Trophoblast cell (in vitro differentiated cells and primary cell): ENCODE measurements at regions not wholly inside any gene's neighbourhood (a gene's known extent, or its start where the extent isn't known, plus 50 kb on each side); places are given as distances from the start of the nearest gene placed in this dataset.

Experiments
- DNase-seq, 2 donors: peaks; one replicate each; pipeline ENCODE4 v3.0.0-alpha.2; 2016
- H2AFZ ChIP-seq: 2 replicates; pipeline ENCODE4 v1.6.1; 2013; ENCODE audit warnings: low read length, moderate library complexity, mild to moderate bottlenecking; ENCODE audit not compliant: insufficient read depth, poor library complexity
- H2AK5ac ChIP-seq: 2 replicates; pipeline ENCODE4 v1.6.1; 2013; ENCODE audit warnings: mild to moderate bottlenecking, low read length
- H2BK120ac ChIP-seq: 2 replicates; pipeline ENCODE4 v1.6.1; 2013; ENCODE audit warnings: low read length, mild to moderate bottlenecking, moderate library complexity; ENCODE audit not compliant: insufficient read depth, poor library complexity
- H2BK12ac ChIP-seq: 2 replicates; pipeline ENCODE4 v1.6.1; 2013; ENCODE audit warnings: mild to moderate bottlenecking, low read length, moderate library complexity
- H2BK5ac ChIP-seq: 2 replicates; pipeline ENCODE4 v1.6.1; 2013; ENCODE audit warnings: low read length, low read depth, moderate library complexity, mild to moderate bottlenecking; ENCODE audit not compliant: poor library complexity
- H3K14ac ChIP-seq: 2 replicates; pipeline ENCODE4 v1.6.1; 2013; ENCODE audit warnings: mild to moderate bottlenecking, low read length
- H3K18ac ChIP-seq: 2 replicates; pipeline ENCODE4 v1.6.1; 2013; ENCODE audit warnings: mild to moderate bottlenecking, low read length
- H3K23ac ChIP-seq: 2 replicates; pipeline ENCODE4 v1.6.1; 2013; ENCODE audit warnings: low read length
- H3K27ac ChIP-seq: 2 replicates; pipeline ENCODE4 v1.5.1; 2013; ENCODE audit warnings: low read depth, mild to moderate bottlenecking, inconsistent platforms, low read length, moderate library complexity
- H3K27me3 ChIP-seq: 2 replicates; pipeline ENCODE4 v1.6.1; 2013; ENCODE audit warnings: inconsistent platforms, mild to moderate bottlenecking, low read length, moderate library complexity; ENCODE audit not compliant: insufficient read depth
- H3K36me3 ChIP-seq, 2 experiments: 1 replicate in 1 of 2; 2 replicates in 1 of 2; pipeline ENCODE4 v1.6.1; 2013; ENCODE audit warnings: low read length in 2 of 2, mild to moderate bottlenecking in 2 of 2, moderate library complexity in 1 of 2; ENCODE audit not compliant: insufficient read depth in 2 of 2, control insufficient read depth in 1 of 2
- H3K4ac ChIP-seq: 2 replicates; pipeline ENCODE4 v1.6.1; 2013; ENCODE audit warnings: low read depth, mild to moderate bottlenecking, low read length, moderate library complexity
- H3K4me1 ChIP-seq, 2 experiments: 1 replicate in 1 of 2; 2 replicates in 1 of 2; pipeline ENCODE4 v1.6.1; 2013; ENCODE audit warnings: low read length in 2 of 2, mild to moderate bottlenecking in 2 of 2, moderate library complexity in 1 of 2; ENCODE audit not compliant: insufficient read depth in 2 of 2, control insufficient read depth in 1 of 2
- H3K4me2 ChIP-seq: 2 replicates; pipeline ENCODE4 v1.6.1; 2013; ENCODE audit warnings: inconsistent platforms, mild to moderate bottlenecking, low read length, moderate library complexity
- H3K4me3 ChIP-seq: 2 replicates; pipeline ENCODE4 v1.5.1; 2013; ENCODE audit warnings: mild to moderate bottlenecking, low read depth, low read length, inconsistent platforms
- H3K79me1 ChIP-seq: one replicate; pipeline ENCODE4 v1.6.1; 2013; ENCODE audit warnings: low read length
- H3K79me2 ChIP-seq: 2 replicates; pipeline ENCODE4 v1.6.1; 2013; ENCODE audit warnings: low read length, mild to moderate bottlenecking; ENCODE audit not compliant: control insufficient read depth, insufficient read depth, poor library complexity
- H3K9ac ChIP-seq: 2 replicates; pipeline ENCODE4 v1.6.1; 2013; ENCODE audit warnings: mild to moderate bottlenecking, low read length
- H3K9me3 ChIP-seq: 2 replicates; pipeline ENCODE4 v1.6.1; 2013; ENCODE audit warnings: low read depth, mild to moderate bottlenecking, control low read depth, inconsistent platforms, low read length; ENCODE audit not compliant: insufficient read depth
- H4K12ac ChIP-seq: 2 replicates; pipeline ENCODE4 v1.6.1; 2013; ENCODE audit warnings: low read depth, mild to moderate bottlenecking, low read length, moderate library complexity
- H4K8ac ChIP-seq: 2 replicates; pipeline ENCODE4 v1.6.1; 2013; ENCODE audit warnings: low read depth, mild to moderate bottlenecking, low read length, moderate library complexity
- H4K91ac ChIP-seq: one replicate; pipeline ENCODE4 v1.6.1; 2013; ENCODE audit warnings: low read depth, mild to moderate bottlenecking, low read length, moderate library complexity
- WGBS: extraction: QIAGEN DNeasy Blood & Tissue Kit; methylation state at CpG from one replicate; pipeline ENCODE4 v1.1.7; 2013; ENCODE audit warnings: missing lambda C conversion rate; ENCODE audit not compliant: insufficient read length, insufficient coverage; ENCODE audit errors: extremely low coverage; 5-methylcytosine and 5-hydroxymethylcytosine counted together

DNA sequence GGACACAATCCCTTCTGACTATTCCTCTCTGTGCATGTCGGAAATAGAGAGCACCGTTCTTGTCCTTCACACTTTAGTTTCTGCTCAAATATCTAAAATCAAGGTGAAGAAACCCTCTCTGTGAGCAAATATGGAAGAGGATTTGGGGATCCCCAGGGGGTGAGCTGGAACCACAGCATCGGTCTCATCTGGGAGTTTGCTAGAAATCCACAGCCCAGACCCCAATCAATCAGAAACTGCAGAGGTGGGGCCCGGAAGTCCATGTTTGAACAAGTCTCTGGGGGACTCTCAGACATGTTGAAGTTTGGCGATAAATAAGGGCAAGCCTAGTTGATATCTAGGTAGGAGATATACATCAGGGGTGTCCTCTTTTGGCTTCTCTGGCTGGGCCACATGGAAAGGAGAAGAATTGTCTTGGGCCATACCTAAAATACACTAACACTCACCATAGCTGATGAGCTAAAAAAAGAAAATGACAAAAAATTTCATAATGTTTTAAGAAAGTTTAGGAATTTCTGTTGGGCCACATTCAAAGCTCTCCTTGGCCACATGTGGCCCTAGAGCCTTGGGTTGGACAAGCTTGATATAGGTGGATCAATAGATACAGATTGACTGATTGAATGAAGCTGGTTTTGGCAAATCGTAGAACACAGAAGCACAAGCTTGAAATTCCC lies 168.0 kb upstream of the FOXF1 start:
- no peak overlapping the region for H2BK120ac ChIP-seq
- no peak overlapping the region for H3K18ac ChIP-seq
- peaks cover 2 to 8% of the 10 kb centered on the region in 2 experiments for H3K4me1 ChIP-seq
- no peak overlapping the region for H2AK5ac ChIP-seq
- H3K9ac ChIP-seq = no peak overlapping the region
- no peak overlapping the region for H3K4ac ChIP-seq
- H2AFZ ChIP-seq = no peak overlapping the region
- H2BK12ac ChIP-seq = no peak overlapping the region
- H3K79me2 ChIP-seq = no peaks in the 10 kb centered on the region
- no peak overlapping the region for H4K8ac ChIP-seq
- no peak overlapping the region for H3K23ac ChIP-seq
- no peak overlapping the region for H3K4me2 ChIP-seq
- no peaks in the 10 kb centered on the region for H3K36me3 ChIP-seq
- no peak for DNase-seq
- WGBS = no CpG with 5 or more reads among the region's 6 CpGs
- no peak overlapping the region for H2BK5ac ChIP-seq
- peaks cover 4% of the 10 kb centered on the region for H3K9me3 ChIP-seq
- no peaks in the 10 kb centered on the region for H3K79me1 ChIP-seq
- H4K12ac ChIP-seq = no peak overlapping the region
- no peak overlapping the region for H3K14ac ChIP-seq
- H3K4me3 ChIP-seq = no peak overlapping the region
- no peak overlapping the region for H4K91ac ChIP-seq
- no peaks in the 10 kb centered on the region for H3K27me3 ChIP-seq
- no peak overlapping the region for H3K27ac ChIP-seq

DNA sequence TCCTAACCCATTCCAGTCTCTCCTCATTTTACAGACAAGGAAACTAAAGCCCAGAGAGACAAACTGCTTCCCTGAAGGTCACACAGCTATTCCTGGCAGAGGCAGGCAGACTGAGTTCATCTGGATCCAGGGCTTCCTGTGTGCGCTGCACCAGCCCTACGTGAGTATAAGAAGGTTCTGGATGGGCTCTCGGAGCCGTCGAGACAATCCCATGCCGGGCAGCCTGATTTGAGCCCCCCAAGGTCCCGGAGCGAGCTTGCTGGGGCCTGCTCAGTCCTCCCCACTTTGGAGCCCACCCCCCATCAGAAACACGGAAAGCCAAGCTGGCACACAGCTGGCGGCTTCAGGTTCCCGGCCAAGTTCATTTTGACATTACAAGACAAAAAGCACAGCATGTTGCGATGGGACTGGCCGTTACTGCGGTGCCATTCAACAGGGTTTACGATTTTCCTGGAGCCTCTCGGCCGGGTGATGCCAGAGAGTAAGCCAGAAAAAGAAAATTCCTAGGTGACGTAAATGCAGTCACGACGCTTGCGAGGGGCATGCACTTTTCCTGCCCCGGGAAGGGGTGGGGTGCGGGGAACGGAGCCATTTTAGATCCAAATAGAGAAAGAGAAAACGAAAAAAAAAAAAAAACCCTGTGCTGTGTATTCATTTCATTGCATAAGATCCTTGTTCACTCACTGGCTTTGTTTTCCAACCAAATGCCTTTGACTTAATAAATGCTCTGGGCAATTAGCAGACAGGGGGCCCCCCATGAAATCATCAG lies 167.1 kb upstream of the FOXF1 start:
- no CpG with 5 or more reads among the region's 25 CpGs for WGBS
- peaks cover 2 to 8% of the 10 kb centered on the region in 2 experiments for H3K4me1 ChIP-seq
- H3K79me1 ChIP-seq = no peaks in the 10 kb centered on the region
- no peak overlapping the region for H3K4me2 ChIP-seq
- H4K8ac ChIP-seq = no peak overlapping the region
- H3K79me2 ChIP-seq = no peaks in the 10 kb centered on the region
- H3K36me3 ChIP-seq = no peaks in the 10 kb centered on the region
- H3K27me3 ChIP-seq = no peaks in the 10 kb centered on the region
- H3K14ac ChIP-seq = no peak overlapping the region
- no peak overlapping the region for H2BK120ac ChIP-seq
- no peak overlapping the region for H2AK5ac ChIP-seq
- H2AFZ ChIP-seq = no peak overlapping the region
- no peak overlapping the region for H3K27ac ChIP-seq
- no peak overlapping the region for H2BK12ac ChIP-seq
- H3K9ac ChIP-seq = no peak overlapping the region
- no peaks in the 10 kb centered on the region for H3K9me3 ChIP-seq
- H2BK5ac ChIP-seq = no peak overlapping the region
- peak in 1 of 2 donors; percentile 4 for DNase-seq
- H4K91ac ChIP-seq = no peak overlapping the region
- no peak overlapping the region for H3K18ac ChIP-seq
- no peak overlapping the region for H3K4ac ChIP-seq
- H4K12ac ChIP-seq = no peak overlapping the region
- H3K4me3 ChIP-seq = no peak overlapping the region
- H3K23ac ChIP-seq = no peak overlapping the region

DNA sequence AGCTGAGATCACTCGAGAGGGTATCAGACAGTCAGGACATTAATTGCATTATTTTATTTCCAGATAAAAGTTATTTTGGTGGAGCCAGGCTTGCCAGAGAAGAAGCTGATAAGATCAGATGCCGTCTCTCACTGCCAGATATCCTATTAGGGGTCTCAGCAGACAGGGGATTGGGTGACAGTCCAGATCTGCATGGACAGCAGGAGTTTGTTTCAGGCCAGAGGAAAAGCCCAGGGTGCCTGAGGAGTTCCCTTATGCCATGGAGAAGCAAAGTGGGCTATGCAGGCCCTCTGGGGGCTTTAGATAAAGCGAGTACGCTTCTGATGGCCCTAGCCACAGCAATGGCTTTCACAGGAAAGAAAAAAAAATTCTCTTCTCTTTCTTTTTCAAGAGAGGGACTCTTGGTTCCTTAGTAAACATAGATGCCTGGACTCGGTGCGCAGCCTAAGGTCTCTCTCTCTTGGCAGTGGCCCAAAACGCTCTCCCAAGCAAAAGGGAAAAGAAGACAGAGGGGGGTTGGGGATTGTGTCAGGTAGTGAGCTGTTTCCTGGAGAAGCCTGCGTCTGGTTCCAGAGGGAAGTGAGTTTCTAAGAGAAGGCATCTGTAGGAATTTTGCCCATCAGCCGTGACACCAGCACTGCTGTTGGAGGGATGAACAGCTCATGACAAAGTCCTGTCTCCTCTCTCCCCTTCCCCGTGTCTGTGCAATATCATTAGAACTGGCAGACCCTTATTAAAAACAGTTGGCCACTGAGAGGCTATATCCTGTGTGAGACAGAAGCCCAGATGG lies 166.3 kb upstream of the FOXF1 start:
- no peak overlapping the region for H2AFZ ChIP-seq
- no peak overlapping the region for H3K9ac ChIP-seq
- H3K4me3 ChIP-seq = no peak overlapping the region
- no peak overlapping the region for H3K4me2 ChIP-seq
- no peaks in the 10 kb centered on the region for H3K36me3 ChIP-seq
- H2AK5ac ChIP-seq = no peak overlapping the region
- H2BK12ac ChIP-seq = no peak overlapping the region
- no peak overlapping the region for H3K14ac ChIP-seq
- no peak overlapping the region for H4K8ac ChIP-seq
- H3K27ac ChIP-seq = no peak overlapping the region
- no peak overlapping the region for H2BK5ac ChIP-seq
- WGBS = no CpG with 5 or more reads among the region's 10 CpGs
- H4K12ac ChIP-seq = no peak overlapping the region
- no peak overlapping the region for H3K4ac ChIP-seq
- no peaks in the 10 kb centered on the region for H3K27me3 ChIP-seq
- no peaks in the 10 kb centered on the region for H3K79me1 ChIP-seq
- H3K9me3 ChIP-seq = no peaks in the 10 kb centered on the region
- peaks cover 2 to 8% of the 10 kb centered on the region in 2 experiments for H3K4me1 ChIP-seq
- no peak overlapping the region for H3K18ac ChIP-seq
- no peak overlapping the region for H3K23ac ChIP-seq
- H2BK120ac ChIP-seq = no peak overlapping the region
- H3K79me2 ChIP-seq = no peaks in the 10 kb centered on the region
- no peak for DNase-seq
- no peak overlapping the region for H4K91ac ChIP-seq

DNA sequence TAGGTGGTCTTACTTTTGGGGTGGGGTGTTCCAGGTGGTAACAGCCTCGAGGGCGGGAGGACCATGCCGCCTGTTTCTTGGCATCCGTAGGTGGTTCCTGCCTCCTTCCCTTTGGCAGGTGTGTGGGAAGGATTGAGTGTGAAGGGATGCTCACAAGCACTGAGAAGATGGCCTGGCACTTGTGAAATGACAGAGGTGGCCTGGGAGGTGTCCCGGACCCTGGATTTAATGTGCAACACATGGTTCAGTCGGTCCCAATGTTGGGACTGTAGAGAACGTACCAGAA lies 165.8 kb upstream of the FOXF1 start:
- Histone ChIP-seq H3K79me2 (no peaks in the 10 kb centered on the region), H2BK12ac (no peak overlapping the region), H3K9ac (no peak overlapping the region), H3K27ac (no peak overlapping the region), H3K14ac (no peak overlapping the region), H2AK5ac (no peak overlapping the region), H3K4me1 (peaks cover 2 to 8% of the 10 kb centered on the region in 2 experiments), H3K4ac (no peak overlapping the region), H3K18ac (no peak overlapping the region), H4K12ac (no peak overlapping the region), H2AFZ (no peak overlapping the region), H2BK120ac (no peak overlapping the region), H3K9me3 (no peaks in the 10 kb centered on the region), H3K27me3 (peaks cover 3% of the 10 kb centered on the region), H3K4me3 (no peak overlapping the region), H3K23ac (no peak overlapping the region), H4K91ac (no peak overlapping the region), H3K36me3 (no peaks in the 10 kb centered on the region), H3K79me1 (no peaks in the 10 kb centered on the region), H4K8ac (no peak overlapping the region), H2BK5ac (no peak overlapping the region), H3K4me2 (no peak overlapping the region)
- WGBS = no CpG with 5 or more reads among the region's 7 CpGs
- no peak for DNase-seq
